Choroid plexus epithelial cell (primary cell): ENCODE measurements at regions not wholly inside any gene's neighbourhood (a gene's known extent, or its start where the extent isn't known, plus 50 kb on each side); places are given as distances from the start of the nearest gene placed in this dataset.

Experiments
- DNase-seq: peaks from one replicate; pipeline ENCODE4 v3.0.0-alpha.2; 2010; ENCODE audit warnings: low read depth
- H3K4me3 ChIP-seq: 2 replicates; pipeline ENCODE4 v1.5.1; 2011; ENCODE audit warnings: low read depth, mild to moderate bottlenecking, control low read depth, low read length, moderate library complexity
- TF ChIP-seq, protein P1 (sequence below): conservative IDR thresholded peaks from 2 replicates; pipeline ENCODE4 v1.5.1; 2011; ENCODE audit warnings: low read depth, mild to moderate bottlenecking, control low read depth, inconsistent platforms, low read length, moderate library complexity

DNA sequence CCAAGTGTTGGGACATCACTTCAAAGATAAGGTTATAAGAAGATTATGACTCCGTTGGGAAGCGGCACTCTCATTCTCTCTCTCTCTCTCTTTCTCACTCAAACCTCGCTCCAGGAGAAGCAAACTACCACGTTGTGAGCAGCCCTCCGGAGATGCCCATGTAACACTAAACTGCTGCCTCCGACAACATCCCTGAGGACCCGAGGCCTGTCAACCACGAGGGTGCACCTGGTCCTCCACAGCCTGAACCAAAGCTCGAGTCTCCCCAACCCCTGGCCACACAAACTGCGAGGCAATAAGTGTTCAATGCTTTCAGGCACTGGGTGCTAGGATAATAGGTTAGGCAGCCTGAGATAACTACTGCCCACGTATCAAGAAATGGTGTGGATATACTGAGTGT lies 654.5 kb upstream of the ID2 start:
- DNase-seq, result no peak
- H3K4me3 ChIP-seq, result no peak overlapping the region
- TF ChIP-seq, protein P1, sequence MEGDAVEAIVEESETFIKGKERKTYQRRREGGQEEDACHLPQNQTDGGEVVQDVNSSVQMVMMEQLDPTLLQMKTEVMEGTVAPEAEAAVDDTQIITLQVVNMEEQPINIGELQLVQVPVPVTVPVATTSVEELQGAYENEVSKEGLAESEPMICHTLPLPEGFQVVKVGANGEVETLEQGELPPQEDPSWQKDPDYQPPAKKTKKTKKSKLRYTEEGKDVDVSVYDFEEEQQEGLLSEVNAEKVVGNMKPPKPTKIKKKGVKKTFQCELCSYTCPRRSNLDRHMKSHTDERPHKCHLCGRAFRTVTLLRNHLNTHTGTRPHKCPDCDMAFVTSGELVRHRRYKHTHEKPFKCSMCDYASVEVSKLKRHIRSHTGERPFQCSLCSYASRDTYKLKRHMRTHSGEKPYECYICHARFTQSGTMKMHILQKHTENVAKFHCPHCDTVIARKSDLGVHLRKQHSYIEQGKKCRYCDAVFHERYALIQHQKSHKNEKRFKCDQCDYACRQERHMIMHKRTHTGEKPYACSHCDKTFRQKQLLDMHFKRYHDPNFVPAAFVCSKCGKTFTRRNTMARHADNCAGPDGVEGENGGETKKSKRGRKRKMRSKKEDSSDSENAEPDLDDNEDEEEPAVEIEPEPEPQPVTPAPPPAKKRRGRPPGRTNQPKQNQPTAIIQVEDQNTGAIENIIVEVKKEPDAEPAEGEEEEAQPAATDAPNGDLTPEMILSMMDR, result no peak

DNA sequence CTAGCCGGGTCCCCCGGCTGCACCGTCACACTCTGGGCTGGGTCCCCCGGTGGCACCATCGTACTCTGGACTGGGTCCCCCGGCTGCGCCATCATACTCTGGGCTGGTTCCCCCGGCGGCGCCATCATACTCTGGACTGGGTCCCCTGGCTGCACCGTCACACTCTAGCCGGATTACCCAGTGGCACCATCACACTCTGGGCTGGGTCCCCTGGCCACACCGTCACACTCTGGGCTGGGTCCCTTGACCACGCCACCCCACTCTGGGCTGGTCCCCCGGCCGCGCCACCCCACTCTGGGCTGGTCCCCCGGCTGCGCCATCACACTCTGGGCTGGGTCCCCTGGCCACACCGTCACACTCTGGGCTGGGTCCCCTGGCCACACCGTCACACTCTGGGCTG lies 653.8 kb upstream of the ID2 start:
- TF ChIP-seq, protein P1, result no peak

DNA sequence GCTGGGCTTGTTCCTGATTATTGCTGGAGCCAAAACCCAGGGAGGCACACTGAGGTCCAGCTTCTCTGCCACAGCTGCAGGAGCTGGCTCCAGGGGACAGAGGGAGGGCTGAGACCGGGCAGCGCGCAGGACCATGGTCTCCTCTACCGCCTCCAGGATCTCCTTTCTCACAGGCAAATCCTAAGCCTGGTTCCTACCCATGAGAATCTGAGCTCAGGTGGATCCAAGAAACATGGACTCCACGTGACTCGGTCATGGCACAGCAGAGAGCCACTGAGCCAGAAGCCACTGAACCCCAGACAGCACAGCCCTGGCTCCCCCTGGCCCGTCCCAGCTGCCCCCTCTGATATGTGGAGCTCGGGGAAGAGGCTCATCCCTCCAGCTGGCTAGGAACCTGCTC lies 653.4 kb upstream of the ID2 start:
- H3K4me3 ChIP-seq, result no peak overlapping the region
- DNase-seq, result no peak
- TF ChIP-seq, protein P1, result no peak

More for the DNA sequence above, 653.8 kb upstream of the ID2 start:
- no peak for DNase-seq
- H3K4me3 ChIP-seq, result no peak overlapping the region

DNA sequence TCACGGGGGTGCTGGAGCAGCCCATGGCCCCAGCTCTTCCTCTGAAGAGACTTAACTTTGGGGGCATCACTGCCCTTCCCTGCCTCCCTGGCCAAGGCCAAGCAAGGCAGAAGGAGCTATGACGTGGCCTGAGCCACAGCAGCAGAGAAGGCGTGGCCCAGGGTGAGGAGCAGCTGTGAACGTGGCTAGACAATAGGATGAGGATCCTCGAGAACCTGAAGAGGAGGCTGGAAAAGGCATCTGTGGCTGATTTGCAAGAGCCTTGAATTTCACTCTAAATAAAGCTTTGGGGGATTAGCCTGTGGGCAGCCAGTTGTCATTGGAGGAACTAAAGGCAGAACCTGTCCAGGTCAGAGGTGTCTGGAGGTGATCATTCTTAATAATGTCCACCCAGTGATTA lies 652.9 kb upstream of the ID2 start:
- TF ChIP-seq, protein P1, result no peak
- no peak overlapping the region for H3K4me3 ChIP-seq
- DNase-seq, result no peak

DNA sequence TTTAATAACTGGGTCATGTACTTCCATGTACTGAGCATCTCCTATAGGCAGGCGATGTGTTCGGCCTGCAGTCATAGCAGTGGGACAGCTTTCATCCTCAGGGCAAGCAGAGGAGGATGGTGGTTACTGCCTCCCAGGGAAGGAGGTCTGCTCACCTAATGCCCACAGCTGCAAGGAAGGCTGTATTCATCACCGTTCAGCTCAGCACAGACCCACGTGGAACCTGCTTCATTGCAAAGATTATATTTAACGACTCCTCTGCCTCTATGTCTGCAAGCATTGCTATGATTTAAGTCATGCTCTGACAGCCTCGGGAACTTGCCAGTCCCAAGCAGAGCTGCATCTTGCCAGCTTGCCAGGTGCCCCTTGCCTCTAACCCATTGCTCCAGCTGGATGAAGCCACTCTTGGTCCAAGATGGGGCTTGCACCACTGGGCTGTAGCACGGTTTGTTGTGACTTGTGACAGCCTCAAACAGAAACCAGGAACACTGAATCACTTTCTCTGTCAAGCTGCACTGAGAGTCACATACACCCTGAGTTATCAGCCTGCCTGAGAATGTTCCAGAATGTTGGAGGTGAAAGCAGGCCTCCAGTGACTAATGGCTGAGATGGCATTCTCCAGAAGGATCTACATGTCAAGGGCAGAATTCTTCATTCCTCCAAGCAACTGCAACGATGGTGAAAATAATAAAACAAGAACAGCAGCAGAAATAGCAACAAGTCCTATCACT lies 651.1 kb upstream of the ID2 start:
- TF ChIP-seq, protein P1, result no peak
- no peak for DNase-seq
- H3K4me3 ChIP-seq, result no peak overlapping the region

DNA sequence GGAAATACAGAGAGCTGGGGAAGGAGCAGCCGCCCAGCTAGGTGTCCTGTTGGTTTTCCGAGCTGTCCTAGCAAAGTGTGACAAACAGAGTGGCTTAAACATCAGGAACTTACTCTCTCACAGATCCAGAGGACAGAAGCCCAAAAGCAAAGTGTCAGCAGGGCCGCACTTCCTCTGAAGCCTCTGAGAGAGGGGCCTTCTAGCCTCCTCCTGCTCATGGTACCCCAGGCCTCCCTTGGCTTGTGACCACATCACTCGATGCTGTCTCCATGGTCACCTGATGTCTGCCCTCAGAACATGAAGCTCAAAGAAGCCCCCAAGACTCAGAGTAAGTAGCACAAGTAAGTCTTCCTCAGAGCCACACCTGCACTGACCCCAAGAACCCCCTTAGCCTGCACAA lies 650.5 kb upstream of the ID2 start:
- no peak overlapping the region for H3K4me3 ChIP-seq
- TF ChIP-seq, protein P1, result no peak
- DNase-seq, result no peak

DNA sequence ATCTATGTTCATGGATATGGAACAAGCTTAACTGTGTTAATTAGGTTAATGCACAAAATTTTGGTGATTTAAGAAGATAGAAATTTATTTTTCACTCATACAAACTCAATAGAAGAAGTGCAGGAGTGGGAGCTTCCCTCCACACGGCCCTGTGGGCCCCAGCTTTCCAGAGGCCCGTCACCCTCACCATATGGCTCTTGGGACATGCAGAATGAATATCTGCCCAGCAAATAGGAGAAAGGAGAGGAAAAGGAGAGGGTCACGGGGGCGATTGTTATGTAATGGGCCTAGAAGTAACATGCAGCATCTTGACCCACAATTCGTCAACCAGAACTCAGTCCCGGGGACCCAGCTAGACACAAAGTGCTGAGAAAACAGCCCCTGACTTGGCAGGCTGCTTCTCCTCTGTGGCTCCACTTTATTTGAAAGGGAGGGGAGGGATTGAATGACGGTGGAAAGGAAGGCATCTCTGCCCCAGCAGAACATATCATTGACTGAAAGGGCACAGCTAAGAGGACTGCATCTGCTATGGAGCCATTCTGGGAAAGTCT lies 648.2 kb upstream of the ID2 start:
- no peak overlapping the region for H3K4me3 ChIP-seq
- DNase-seq, result no peak
- TF ChIP-seq, protein P1, result no peak
